ENCODE measurements at regions not wholly inside any gene's neighbourhood (a gene's known extent, or its start where the extent isn't known, plus 50 kb on each side); places are given as distances from the start of the nearest gene placed in this dataset.
"Not testable (repeated sequence)": the region's sequence is repeated elsewhere in the genome, so short reads cannot be mapped to it uniquely, and the experiment has no call there.

DNA sequence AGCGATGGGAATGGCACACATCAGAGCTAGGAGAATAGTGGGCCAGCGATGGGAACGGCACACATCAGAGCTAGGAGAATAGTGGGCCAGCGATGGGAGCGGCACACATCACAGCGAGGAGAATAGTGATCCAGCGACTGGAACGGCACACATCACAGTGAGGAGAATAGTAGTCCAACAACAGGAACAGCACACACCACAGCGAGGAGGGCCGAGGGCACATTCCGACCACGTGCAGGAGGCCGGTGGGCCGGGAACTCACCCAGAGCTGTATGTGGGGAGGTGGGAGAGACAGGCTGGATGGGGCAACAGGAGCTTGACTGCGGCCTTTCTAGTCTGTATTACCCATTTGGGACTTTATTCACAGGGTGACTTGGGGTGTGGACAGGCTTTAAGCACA lies 271.1 kb upstream of the IRX4 start:
- no peak overlapping the region for H2AFZ ChIP-seq (ENCODE audit: low read depth)
- no peaks in the 10 kb centered on the region for H4K20me1 ChIP-seq (ENCODE audit: insufficient read depth)
- no peak overlapping the region for H3K4me3 ChIP-seq (IDR thresholded peaks at IDR 0.05; ENCODE audit: insufficient read depth, low read depth, low read length)
- TF ChIP-seq, protein P1, sequence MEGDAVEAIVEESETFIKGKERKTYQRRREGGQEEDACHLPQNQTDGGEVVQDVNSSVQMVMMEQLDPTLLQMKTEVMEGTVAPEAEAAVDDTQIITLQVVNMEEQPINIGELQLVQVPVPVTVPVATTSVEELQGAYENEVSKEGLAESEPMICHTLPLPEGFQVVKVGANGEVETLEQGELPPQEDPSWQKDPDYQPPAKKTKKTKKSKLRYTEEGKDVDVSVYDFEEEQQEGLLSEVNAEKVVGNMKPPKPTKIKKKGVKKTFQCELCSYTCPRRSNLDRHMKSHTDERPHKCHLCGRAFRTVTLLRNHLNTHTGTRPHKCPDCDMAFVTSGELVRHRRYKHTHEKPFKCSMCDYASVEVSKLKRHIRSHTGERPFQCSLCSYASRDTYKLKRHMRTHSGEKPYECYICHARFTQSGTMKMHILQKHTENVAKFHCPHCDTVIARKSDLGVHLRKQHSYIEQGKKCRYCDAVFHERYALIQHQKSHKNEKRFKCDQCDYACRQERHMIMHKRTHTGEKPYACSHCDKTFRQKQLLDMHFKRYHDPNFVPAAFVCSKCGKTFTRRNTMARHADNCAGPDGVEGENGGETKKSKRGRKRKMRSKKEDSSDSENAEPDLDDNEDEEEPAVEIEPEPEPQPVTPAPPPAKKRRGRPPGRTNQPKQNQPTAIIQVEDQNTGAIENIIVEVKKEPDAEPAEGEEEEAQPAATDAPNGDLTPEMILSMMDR (conservative IDR thresholded peaks at IDR 0.05; ENCODE audit: low read depth, low read length), result no peak
- H3K4me1 ChIP-seq (ENCODE audit: low read depth, poor library complexity, severe bottlenecking), result peaks cover 2% of the 10 kb centered on the region
- H3K27ac ChIP-seq, result no peak overlapping the region
- no peak overlapping the region for H3K4me2 ChIP-seq
- H3K27me3 ChIP-seq (ENCODE audit: insufficient read depth, low read depth), result no peaks in the 10 kb centered on the region
- no peak overlapping the region for H3K9ac ChIP-seq
- H3K36me3 ChIP-seq (ENCODE audit: insufficient read depth), result no peaks in the 10 kb centered on the region
- no peaks in the 10 kb centered on the region for H3K79me2 ChIP-seq (ENCODE audit: insufficient read depth, low read depth)

DNA sequence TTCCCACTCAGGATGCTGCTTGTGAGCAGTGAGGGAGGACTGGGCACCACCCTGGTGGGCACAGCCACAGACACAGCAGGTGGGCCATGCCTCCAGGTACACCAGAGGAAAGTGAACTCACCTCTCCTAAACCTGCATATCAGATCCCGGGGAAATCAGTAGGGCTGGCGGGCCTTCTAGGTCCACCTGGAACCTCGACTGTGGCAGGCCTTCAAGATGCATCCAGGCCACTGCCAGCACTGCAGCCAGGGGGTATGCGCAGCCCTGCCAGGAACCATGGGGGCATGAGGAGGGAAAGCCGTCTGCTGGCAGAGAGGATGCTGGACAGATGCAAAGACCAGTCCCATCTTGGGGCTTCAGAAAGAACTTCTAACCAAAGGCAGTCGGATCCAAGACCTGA lies 270.6 kb upstream of the IRX4 start:
- H2AFZ ChIP-seq (ENCODE audit: low read depth), result no peak overlapping the region
- no peaks in the 10 kb centered on the region for H3K79me2 ChIP-seq (ENCODE audit: insufficient read depth, low read depth)
- H3K4me2 ChIP-seq, result no peak overlapping the region
- H3K27ac ChIP-seq, result no peak overlapping the region
- H3K9ac ChIP-seq, result no peak overlapping the region
- H3K4me1 ChIP-seq (ENCODE audit: low read depth, poor library complexity, severe bottlenecking), result peaks cover 3% of the 10 kb centered on the region
- H4K20me1 ChIP-seq (ENCODE audit: insufficient read depth), result no peaks in the 10 kb centered on the region
- H3K36me3 ChIP-seq (ENCODE audit: insufficient read depth), result no peaks in the 10 kb centered on the region
- H3K27me3 ChIP-seq (ENCODE audit: insufficient read depth, low read depth), result no peaks in the 10 kb centered on the region
- H3K4me3 ChIP-seq (IDR thresholded peaks at IDR 0.05; ENCODE audit: insufficient read depth, low read depth, low read length), result no peak overlapping the region
- TF ChIP-seq, protein P1 (conservative IDR thresholded peaks at IDR 0.05; ENCODE audit: low read depth, low read length), result no peak

DNA sequence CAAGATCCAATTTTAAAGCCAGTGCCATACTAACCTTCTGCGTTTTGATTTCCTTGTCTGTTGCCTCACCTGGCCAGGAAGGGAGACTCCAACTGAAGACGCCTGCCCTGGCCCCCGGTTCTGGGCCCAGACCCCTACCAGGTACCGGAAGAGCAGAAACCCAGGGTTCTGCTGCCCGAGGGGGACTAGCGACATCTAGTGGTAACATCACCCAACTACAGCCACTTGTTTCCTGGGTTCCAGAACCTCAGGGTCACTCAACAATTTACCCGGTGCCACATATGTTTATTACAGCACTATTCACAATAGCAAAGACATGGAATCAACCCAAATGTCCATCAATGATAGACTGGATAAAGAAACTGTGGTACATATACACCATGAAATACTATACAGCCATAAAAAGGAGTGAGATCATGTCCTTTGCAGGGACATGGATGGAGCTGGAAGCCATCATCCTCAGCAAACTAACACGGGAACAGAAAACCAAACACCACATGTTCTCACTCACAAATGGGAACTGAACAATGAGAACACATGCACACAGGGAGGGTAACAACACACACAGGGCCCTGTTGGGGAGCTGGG lies 268.7 kb upstream of the IRX4 start:
- H2AFZ ChIP-seq (ENCODE audit: low read depth); H3K4me3 ChIP-seq (IDR thresholded peaks at IDR 0.05; ENCODE audit: insufficient read depth, low read depth, low read length); H3K36me3 ChIP-seq (ENCODE audit: insufficient read depth); H3K27me3 ChIP-seq (ENCODE audit: insufficient read depth, low read depth); H4K20me1 ChIP-seq (ENCODE audit: insufficient read depth); H3K4me2 ChIP-seq; H3K27ac ChIP-seq; H3K79me2 ChIP-seq (ENCODE audit: insufficient read depth, low read depth); H3K4me1 ChIP-seq (ENCODE audit: low read depth, poor library complexity, severe bottlenecking); H3K9ac ChIP-seq: not testable (repeated sequence)
- TF ChIP-seq, protein P1 (conservative IDR thresholded peaks at IDR 0.05; ENCODE audit: low read depth, low read length), result peak; percentile 85

DNA sequence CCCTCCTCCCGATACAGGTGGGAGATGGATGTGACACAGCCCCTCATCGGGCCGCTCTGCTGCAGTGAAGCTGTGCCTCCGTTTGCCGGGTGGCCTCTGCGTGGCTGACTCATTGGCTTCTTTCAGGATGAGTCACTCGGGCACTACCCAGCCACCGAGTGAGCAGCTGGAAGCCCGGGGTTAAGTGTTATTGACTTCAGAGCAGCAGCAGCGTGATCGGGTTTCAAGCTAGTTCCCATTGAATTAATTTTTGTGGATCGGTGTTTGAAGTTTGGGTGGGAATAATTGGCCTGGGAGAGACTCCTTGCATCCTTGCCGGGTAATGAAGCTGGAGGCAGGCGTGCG lies 266.4 kb upstream of the IRX4 start:
- H3K4me2 ChIP-seq, result no peak overlapping the region
- H3K36me3 ChIP-seq (ENCODE audit: insufficient read depth), result no peaks in the 10 kb centered on the region
- H3K4me3 ChIP-seq (IDR thresholded peaks at IDR 0.05; ENCODE audit: insufficient read depth, low read depth, low read length), result no peak overlapping the region
- H3K27me3 ChIP-seq (ENCODE audit: insufficient read depth, low read depth), result no peaks in the 10 kb centered on the region
- no peak overlapping the region for H3K9ac ChIP-seq
- H3K27ac ChIP-seq, result no peak overlapping the region
- no peaks in the 10 kb centered on the region for H4K20me1 ChIP-seq (ENCODE audit: insufficient read depth)
- TF ChIP-seq, protein P1 (conservative IDR thresholded peaks at IDR 0.05; ENCODE audit: low read depth, low read length), result no peak
- H2AFZ ChIP-seq (ENCODE audit: low read depth), result no peak overlapping the region
- no peaks in the 10 kb centered on the region for H3K79me2 ChIP-seq (ENCODE audit: insufficient read depth, low read depth)
- H3K4me1 ChIP-seq (ENCODE audit: low read depth, poor library complexity, severe bottlenecking), result peaks cover 3% of the 10 kb centered on the region

Measured in KMS-11 (cell line).